ENCODE measurements at regions not wholly inside any gene's neighbourhood (a gene's known extent, or its start where the extent isn't known, plus 50 kb on each side); places are given as distances from the start of the nearest gene placed in this dataset.

DNA sequence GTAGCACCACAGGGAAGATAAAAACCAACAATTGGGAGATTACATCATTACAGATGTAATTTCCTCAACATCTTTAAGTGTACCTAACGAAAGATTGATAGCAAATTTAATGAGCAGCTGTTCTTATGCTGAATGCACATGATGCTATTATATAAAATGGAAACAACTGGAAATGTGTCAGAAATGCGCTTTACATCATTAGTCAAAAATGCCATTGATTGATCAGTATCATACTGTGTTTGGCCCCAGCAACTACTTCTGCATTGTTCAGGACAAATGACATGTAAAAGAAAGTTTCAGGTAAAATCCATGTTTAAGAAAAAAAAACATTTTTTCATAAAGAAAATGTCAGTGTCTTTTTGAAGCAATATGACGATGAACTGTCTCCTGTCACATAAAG, 625.5 kb upstream of the MIR17HG start:
- TF ChIP-seq, protein P1, sequence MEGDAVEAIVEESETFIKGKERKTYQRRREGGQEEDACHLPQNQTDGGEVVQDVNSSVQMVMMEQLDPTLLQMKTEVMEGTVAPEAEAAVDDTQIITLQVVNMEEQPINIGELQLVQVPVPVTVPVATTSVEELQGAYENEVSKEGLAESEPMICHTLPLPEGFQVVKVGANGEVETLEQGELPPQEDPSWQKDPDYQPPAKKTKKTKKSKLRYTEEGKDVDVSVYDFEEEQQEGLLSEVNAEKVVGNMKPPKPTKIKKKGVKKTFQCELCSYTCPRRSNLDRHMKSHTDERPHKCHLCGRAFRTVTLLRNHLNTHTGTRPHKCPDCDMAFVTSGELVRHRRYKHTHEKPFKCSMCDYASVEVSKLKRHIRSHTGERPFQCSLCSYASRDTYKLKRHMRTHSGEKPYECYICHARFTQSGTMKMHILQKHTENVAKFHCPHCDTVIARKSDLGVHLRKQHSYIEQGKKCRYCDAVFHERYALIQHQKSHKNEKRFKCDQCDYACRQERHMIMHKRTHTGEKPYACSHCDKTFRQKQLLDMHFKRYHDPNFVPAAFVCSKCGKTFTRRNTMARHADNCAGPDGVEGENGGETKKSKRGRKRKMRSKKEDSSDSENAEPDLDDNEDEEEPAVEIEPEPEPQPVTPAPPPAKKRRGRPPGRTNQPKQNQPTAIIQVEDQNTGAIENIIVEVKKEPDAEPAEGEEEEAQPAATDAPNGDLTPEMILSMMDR (conservative IDR thresholded peaks at IDR 0.05; ENCODE audit: low read depth, low read length), result no peak
- TF ChIP-seq BHLHE40 (IDR thresholded peaks at IDR 0.05; ENCODE audit: low read depth, low read length) (no peak), POLR2A (IDR thresholded peaks at IDR 0.05; ENCODE audit: low read depth, low read length) (no peak), MXI1 (IDR thresholded peaks at IDR 0.05; ENCODE audit: borderline replicate concordance, low read depth, low read length) (no peak), RAD21 (IDR thresholded peaks at IDR 0.05; ENCODE audit: low read length) (no peak), SMC3 (IDR thresholded peaks at IDR 0.05; ENCODE audit: low read depth, low read length) (no peak)

Measured in IMR-90 (cell line).